HL-60 (cell line): ENCODE measurements at regions not wholly inside any gene's neighbourhood (a gene's known extent, or its start where the extent isn't known, plus 50 kb on each side); places are given as distances from the start of the nearest gene placed in this dataset.

Source experiments
- DNase-seq, 2 experiments: peaks; one replicate each; pipeline ENCODE4 v3.0.0-alpha.2; 2010 to 2020; ENCODE audit warnings: low read depth in 1 of 2, low spot score in 1 of 2
- H3K27ac ChIP-seq: fragments of 250-450 bp; sonication (Bioruptor Pico); replicated peaks from 2 replicates; pipeline ENCODE4 v1.5.1; 2020; ENCODE audit warnings: mild to moderate bottlenecking, moderate library complexity
- H3K27me3 ChIP-seq: fragments of 250-450 bp; sonication (Bioruptor Pico); 2 replicates; pipeline ENCODE4 v1.5.1; 2021; ENCODE audit warnings: mild to moderate bottlenecking, moderate library complexity; ENCODE audit not compliant: insufficient read depth, poor library complexity, severe bottlenecking
- H3K4me3 ChIP-seq: replicated peaks from 2 replicates; pipeline ENCODE4 v1.5.1; 2011; ENCODE audit warnings: mild to moderate bottlenecking, control low read depth, low read length; ENCODE audit not compliant: insufficient read depth
- GABPA ChIP-seq: IDR thresholded peaks from 2 replicates; pipeline ENCODE4 v1.6.1; 2012; ENCODE audit warnings: low read depth
- POLR2AphosphoS5 ChIP-seq: IDR thresholded peaks from 2 replicates; pipeline ENCODE4 v1.6.1; 2012; ENCODE audit warnings: low read depth
- REST ChIP-seq: IDR thresholded peaks from 2 replicates; pipeline ENCODE4 v1.6.1; 2012; ENCODE audit warnings: low read depth; ENCODE audit not compliant: insufficient replicate concordance
- SPI1 ChIP-seq: IDR thresholded peaks from 2 replicates; pipeline ENCODE4 v1.6.1; 2012; ENCODE audit warnings: low read depth, mild to moderate bottlenecking, borderline replicate concordance
- TF ChIP-seq, protein P1 (sequence below): IDR thresholded peaks from one replicate; pipeline ENCODE4 v1.5.1; 2011; ENCODE audit warnings: low read length, control low read depth, inconsistent platforms; ENCODE audit not compliant: insufficient read depth

- H3K27ac ChIP-seq = no peak overlapping the region
- TF ChIP-seq GABPA = no peak
- no peak for TF ChIP-seq SPI1
- H3K27me3 ChIP-seq = no peaks in the 10 kb centered on the region
- H3K4me3 ChIP-seq = no peak overlapping the region
- DNase-seq = no peak
Measured at GRCh38 chr13:86377451-86377850, 578.2 kb upstream of the SLITRK6 start.

DNA sequence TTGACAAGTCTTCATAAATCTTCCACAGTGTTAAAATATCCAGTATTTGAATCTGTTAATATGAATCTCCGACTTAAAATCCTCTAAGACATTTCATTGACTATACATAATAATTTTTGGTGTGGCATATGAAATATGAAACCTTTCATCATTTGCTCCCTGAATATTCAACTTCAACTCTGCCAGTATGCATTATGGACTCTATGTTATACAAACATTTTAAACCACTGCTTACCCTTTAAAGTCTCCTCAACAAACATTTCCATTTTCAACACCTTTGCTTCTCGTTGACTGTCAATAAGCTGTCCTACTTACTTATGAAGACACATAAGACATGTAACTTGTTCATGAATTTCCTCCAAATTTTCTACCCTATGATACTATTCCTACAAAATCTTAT is 579.4 kb upstream of the SLITRK6 start:
- Histone ChIP-seq H3K27ac (no peak overlapping the region), H3K27me3 (no peaks in the 10 kb centered on the region), H3K4me3 (no peak overlapping the region)
- no peak for TF ChIP-seq SPI1
- no peak for TF ChIP-seq GABPA
- TF ChIP-seq, protein P1, sequence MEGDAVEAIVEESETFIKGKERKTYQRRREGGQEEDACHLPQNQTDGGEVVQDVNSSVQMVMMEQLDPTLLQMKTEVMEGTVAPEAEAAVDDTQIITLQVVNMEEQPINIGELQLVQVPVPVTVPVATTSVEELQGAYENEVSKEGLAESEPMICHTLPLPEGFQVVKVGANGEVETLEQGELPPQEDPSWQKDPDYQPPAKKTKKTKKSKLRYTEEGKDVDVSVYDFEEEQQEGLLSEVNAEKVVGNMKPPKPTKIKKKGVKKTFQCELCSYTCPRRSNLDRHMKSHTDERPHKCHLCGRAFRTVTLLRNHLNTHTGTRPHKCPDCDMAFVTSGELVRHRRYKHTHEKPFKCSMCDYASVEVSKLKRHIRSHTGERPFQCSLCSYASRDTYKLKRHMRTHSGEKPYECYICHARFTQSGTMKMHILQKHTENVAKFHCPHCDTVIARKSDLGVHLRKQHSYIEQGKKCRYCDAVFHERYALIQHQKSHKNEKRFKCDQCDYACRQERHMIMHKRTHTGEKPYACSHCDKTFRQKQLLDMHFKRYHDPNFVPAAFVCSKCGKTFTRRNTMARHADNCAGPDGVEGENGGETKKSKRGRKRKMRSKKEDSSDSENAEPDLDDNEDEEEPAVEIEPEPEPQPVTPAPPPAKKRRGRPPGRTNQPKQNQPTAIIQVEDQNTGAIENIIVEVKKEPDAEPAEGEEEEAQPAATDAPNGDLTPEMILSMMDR = no peak
- TF ChIP-seq POLR2AphosphoS5 = no peak
- no peak for DNase-seq

DNA sequence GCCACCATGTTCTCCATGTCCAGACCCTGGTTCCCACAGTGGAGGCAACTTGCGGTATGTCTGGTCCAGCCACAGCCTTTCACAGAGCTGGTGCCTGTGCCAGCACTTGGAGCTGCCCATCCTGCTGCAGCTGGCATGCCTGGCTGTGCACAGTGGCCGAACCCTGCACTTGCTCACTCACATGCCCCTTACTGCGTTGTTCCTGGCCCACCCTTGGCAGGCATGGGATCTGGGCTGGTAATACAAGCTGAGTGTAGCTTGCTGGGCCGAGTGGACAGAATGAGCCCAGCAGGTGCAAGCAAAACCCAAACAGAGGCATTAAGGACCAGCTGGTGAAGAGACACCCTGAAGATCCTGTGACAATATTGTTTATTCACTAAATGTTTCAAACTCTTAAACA is 583.9 kb upstream of the SLITRK6 start:
- no peak for DNase-seq
- Histone ChIP-seq H3K27me3 (no peaks in the 10 kb centered on the region), H3K27ac (no peak overlapping the region), H3K4me3 (no peak overlapping the region)
- TF ChIP-seq, protein P1 = no peak
- no peak for TF ChIP-seq GABPA
- no peak for TF ChIP-seq POLR2AphosphoS5
- no peak for TF ChIP-seq REST
- no peak for TF ChIP-seq SPI1

GRCh38 chr13:86383561-86383960 is 584.3 kb upstream of the SLITRK6 start:
- Histone ChIP-seq H3K27me3 (no peaks in the 10 kb centered on the region), H3K27ac (no peak overlapping the region), H3K4me3 (no peak overlapping the region)
- TF ChIP-seq GABPA (no peak), SPI1 (no peak), REST (no peak), POLR2AphosphoS5 (no peak)
- TF ChIP-seq, protein P1 = no peak
- DNase-seq = no peak
